Skin epidermis (tissue), 12 donors: ENCODE measurements at regions not wholly inside any gene's neighbourhood (a gene's known extent, or its start where the extent isn't known, plus 50 kb on each side); places are given as distances from the start of the nearest gene placed in this dataset.
"Not testable (repeated sequence)": the region's sequence is repeated elsewhere in the genome, so short reads cannot be mapped to it uniquely, and the experiment has no call there.

Experiments
- H3K27ac ChIP-seq, 21 experiments: fragments of 200-600 bp; sonication (generic) in 11 of 21; one replicate each; pipeline ENCODE4 v1.5.0; 2020; ENCODE audit warnings: mild to moderate bottlenecking in 3 of 21, inconsistent platforms in 2 of 21, moderate library complexity in 2 of 21
- H3K4me3 ChIP-seq, 7 experiments: fragments of 200-600 bp; sonication (generic) in 2 of 7; one replicate each; pipeline ENCODE4 v1.5.0; 2020; ENCODE audit warnings: inconsistent platforms in 2 of 7, mild to moderate bottlenecking in 2 of 7, moderate library complexity in 1 of 7

GRCh38 chr1:121517586-121518230 is 332.9 kb downstream of the SRGAP2C start:
- Histone ChIP-seq H3K27ac (peak overlapping the region in 4 of 21 experiments; percentile 49 to 87 (median 70)), H3K4me3 (no peak overlapping the region)

- peak overlapping the region in 12 of 21 experiments; percentile 70 to 90 (median 78) for H3K27ac ChIP-seq
- H3K4me3 ChIP-seq: peak overlapping the region; percentile 33 to 65 (median 52)
Observed at GRCh38 chr1:121518726-121519041, 333.9 kb downstream of the SRGAP2C start.

- H3K27ac ChIP-seq: peak overlapping the region in 16 of 21 experiments; percentile 19 to 90 (median 78)
Observed at GRCh38 chr1:121519042-121519755, 334.4 kb downstream of the SRGAP2C start.

GRCh38 chr1:121519756-121520286 is 335.0 kb downstream of the SRGAP2C start:
- H3K4me3 ChIP-seq: peak overlapping the region; percentile 33 to 65 (median 52)
- peak overlapping the region in 11 of 21 experiments; percentile 75 to 90 (median 79) for H3K27ac ChIP-seq

More at GRCh38 chr1:121519042-121519755, 334.4 kb downstream of the SRGAP2C start:
- H3K4me3 ChIP-seq: peak overlapping the region; percentile 33 to 65 (median 52)

GRCh38 chr1:121522061-121522759 is 337.4 kb downstream of the SRGAP2C start:
- Histone ChIP-seq H3K27ac (no peak overlapping the region), H3K4me3 (no peak overlapping the region)

DNA sequence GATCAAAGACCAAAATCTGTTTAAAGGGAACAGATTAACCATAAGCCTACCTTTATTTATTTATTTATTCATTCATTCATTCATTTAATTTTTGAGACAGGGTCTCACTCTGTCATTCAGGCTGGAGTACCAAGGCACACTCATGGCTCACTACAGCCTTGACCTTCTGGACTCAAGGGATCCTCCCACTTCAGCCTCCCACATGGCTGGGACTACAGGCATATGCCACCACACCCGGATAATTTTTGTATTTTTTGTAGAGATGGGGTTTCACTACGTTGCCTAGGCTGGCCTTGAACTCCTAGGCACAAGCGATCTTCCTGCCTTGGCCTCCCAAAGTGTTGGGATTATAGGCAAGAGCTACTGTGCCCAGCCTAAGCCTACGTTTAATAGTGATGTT is 338.3 kb downstream of the SRGAP2C start:
- H3K27ac ChIP-seq, H3K4me3 ChIP-seq: not testable (repeated sequence)

DNA sequence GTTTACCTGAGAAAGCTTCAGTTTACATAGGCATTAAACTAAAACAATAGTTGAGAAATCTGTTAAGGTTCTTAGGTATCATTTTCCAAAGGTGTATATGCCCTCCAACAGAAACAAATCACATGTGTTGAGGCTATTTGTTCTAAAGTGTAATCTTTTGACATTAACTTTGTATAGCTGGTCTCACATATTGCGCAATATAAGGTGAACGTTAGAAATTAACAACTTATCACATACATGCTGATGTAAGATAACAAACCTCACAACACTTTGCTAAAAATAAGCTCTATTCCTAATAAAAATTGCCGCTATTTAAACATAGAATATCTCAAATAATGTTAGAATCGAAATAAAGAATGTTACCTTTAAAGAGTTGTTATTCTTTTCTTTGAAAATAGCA is 340.6 kb downstream of the SRGAP2C start:
- no peak overlapping the region for H3K4me3 ChIP-seq
- H3K27ac ChIP-seq: no peak overlapping the region

- not testable (repeated sequence) for H3K27ac ChIP-seq, H3K4me3 ChIP-seq
Observed at GRCh38 chr1:121528958-121529357, 344.2 kb downstream of the SRGAP2C start.

- not testable (repeated sequence) for H3K27ac ChIP-seq, H3K4me3 ChIP-seq
Observed at GRCh38 chr1:121530026-121530425, 345.3 kb downstream of the SRGAP2C start.

GRCh38 chr1:121531747-121532146 is 347.0 kb downstream of the SRGAP2C start:
- H3K27ac ChIP-seq, H3K4me3 ChIP-seq: not testable (repeated sequence)

DNA sequence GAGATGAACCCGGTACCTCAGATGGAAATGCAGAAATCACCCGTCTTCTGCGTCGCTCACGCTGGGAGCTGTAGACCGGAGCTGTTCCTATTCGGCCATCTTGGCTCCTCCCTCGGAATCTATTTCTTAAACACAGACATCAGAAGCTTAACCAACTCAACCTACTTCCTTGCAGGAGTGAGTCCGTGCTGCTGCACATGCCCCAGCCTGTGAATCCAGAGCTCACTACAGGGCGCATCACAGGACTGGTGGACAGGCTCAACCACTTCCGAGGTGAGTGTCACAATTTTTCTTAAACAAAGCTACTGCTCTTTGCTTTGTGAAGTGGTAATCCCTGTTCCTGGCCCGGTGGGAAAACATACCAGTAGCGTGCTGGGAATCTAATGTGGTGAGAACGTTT is 353.4 kb downstream of the SRGAP2C start:
- H3K27ac ChIP-seq, H3K4me3 ChIP-seq: not testable (repeated sequence)

DNA sequence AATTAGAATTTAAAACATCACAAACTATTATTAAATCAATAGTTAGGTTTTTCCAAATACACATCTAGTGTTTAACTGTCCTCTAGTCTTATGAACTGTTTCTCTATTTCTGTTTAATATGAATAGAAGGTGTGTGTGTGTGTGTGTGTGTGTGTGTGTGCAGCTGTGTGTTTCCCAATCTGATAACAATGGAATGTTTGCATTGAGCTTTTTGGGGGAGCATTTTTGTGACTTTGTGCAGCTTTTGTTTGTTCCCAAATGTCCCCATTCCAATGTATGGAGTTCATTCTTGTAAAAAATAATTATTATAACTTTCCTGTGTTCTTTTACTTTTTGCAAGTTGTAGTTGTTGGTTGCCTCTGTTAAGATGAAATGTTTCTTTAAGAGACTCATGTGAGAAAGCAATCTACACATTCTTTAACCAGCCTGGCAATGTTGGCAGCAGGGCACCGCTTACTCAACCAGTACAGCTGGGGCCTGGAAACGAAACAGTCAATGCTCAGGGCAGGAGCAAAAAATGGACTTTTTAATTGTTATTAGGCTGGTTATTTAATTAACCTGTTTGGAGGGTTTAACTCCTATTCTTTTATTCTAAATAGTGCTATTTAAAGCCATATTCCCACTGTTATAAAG is 354.3 kb downstream of the SRGAP2C start:
- H3K27ac ChIP-seq: no peak overlapping the region
- no peak overlapping the region for H3K4me3 ChIP-seq

GRCh38 chr1:121543988-121544387 is 359.2 kb downstream of the SRGAP2C start:
- not testable (repeated sequence) for H3K27ac ChIP-seq, H3K4me3 ChIP-seq

DNA sequence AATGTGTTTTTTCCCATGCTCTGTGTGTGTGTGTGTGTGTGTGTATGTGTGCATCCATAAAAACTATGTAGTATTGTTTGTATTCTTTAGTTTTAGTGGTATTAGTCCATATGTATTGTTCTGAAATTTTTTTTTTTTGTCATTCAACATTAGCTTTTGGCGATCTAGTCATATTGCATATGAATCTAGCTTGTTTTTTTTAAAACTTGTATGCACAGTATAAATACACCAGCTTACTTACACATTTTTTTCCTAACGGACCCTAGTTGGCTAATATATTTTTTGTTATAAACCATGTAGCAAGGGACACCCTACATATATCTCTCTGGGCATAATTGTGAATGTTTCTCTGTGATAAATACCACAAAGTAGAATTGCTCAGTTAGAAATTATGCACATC is 359.7 kb downstream of the SRGAP2C start:
- Histone ChIP-seq H3K27ac (no peak overlapping the region), H3K4me3 (no peak overlapping the region)

DNA sequence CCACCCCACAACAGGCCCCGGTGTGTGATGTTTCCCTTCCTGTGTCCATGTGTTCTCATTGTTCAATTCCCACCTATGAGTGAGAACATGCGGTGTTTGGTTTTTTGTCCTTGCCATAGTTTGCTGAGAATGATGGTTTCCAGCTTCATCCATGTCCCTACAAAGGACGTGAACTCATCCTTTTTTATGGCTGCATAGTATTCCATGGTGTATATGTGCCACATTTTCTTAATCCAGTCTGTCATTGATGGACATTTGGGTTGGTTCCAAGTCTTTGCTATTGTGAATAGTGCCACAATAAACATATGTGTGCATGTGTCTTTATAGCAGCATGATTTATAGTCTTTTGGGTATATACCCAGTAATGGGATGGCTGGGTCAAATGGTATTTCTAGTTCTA is 361.1 kb downstream of the SRGAP2C start:
- not testable (repeated sequence) for H3K4me3 ChIP-seq, H3K27ac ChIP-seq

- Histone ChIP-seq H3K4me3 (no peak overlapping the region), H3K27ac (no peak overlapping the region)
Observed at GRCh38 chr1:121546830-121547591, 362.2 kb downstream of the SRGAP2C start.

DNA sequence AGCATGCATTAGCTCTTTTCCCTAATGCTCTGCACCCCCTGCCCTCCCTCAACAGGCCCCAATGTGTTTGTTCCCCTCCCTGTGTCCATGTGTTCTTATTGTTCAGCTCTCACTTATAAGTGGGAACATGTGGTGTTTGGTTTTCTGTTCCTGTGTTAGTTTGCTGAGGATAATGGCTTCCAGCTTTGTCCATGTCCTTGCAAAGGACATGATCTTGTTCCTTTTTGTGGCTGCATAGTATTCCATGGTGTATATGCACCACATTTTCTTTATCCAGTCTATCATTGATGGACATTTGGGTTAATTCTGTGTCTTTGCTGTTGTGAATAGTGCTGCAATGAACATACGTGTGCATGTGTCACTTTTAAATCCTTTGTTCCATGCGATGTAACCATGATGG is 363.0 kb downstream of the SRGAP2C start:
- not testable (repeated sequence) for H3K4me3 ChIP-seq

DNA sequence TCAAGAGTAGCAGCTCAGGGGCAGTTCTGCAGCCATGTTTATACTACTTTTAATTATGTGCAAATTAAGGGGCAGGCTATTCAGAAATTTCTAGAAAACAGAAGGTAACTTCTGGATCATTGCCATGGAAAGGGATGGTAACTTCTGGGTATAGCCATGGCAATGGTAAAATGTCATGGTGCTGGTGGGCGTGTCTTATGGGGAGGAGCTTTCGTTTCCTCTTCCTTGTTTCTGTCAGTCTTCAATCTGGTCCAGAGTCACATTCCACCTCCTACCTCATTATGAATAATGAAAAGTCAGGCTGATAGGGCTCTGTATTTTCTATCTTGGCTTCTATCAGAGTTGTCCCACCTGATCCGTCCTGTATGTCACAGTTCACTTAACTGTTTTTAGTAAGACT is 366.0 kb downstream of the SRGAP2C start:
- H3K4me3 ChIP-seq: not testable (repeated sequence)
- peak overlapping the region in 1 of 21 experiments; percentile 82 for H3K27ac ChIP-seq

More for the DNA sequence above, 363.0 kb downstream of the SRGAP2C start:
- not testable (repeated sequence) for H3K27ac ChIP-seq

GRCh38 chr1:121551491-121551890 is 366.7 kb downstream of the SRGAP2C start:
- H3K4me3 ChIP-seq: not testable (repeated sequence)
- H3K27ac ChIP-seq: peak overlapping the region in 3 of 21 experiments; percentile 11 to 82 (median 60)
